Nephron (organoid): ENCODE measurements at regions not wholly inside any gene's neighbourhood (a gene's known extent, or its start where the extent isn't known, plus 50 kb on each side); places are given as distances from the start of the nearest gene placed in this dataset.

Source experiments
- H3K27ac Mint-ChIP-seq, 3 experiments: 2 replicates each; pipeline ENCODE4 v1.8.0; 2020; ENCODE audit warnings: mixed read lengths in 3 of 3, mild to moderate bottlenecking in 2 of 3, moderate library complexity in 1 of 3
- H3K27me3 Mint-ChIP-seq: 2 replicates; pipeline ENCODE4 v1.8.0; 2021; ENCODE audit warnings: low read depth, mild to moderate bottlenecking, moderate library complexity, mixed read lengths
- H3K36me3 Mint-ChIP-seq: 2 replicates; pipeline ENCODE4 v1.8.0; 2020; ENCODE audit warnings: low read depth, mixed read lengths
- H3K4me1 Mint-ChIP-seq: 2 replicates; pipeline ENCODE4 v1.8.0; 2020; ENCODE audit warnings: mixed read lengths
- H3K4me3 Mint-ChIP-seq, 3 experiments: 2 replicates each; pipeline ENCODE4 v1.8.0; 2020; ENCODE audit warnings: mild to moderate bottlenecking in 3 of 3, mixed read lengths in 3 of 3, moderate library complexity in 2 of 3
- H3K9me3 Mint-ChIP-seq: 2 replicates; pipeline ENCODE4 v1.8.0; 2020; ENCODE audit warnings: mixed read lengths
- TF ChIP-seq, protein P1 (sequence below), 3 experiments: fragments of 200-600 bp; sonication (generic); IDR thresholded peaks; one replicate each; pipeline ENCODE4 v1.5.0; 2021; ENCODE audit warnings: antibody characterized with exemption in 3 of 3; ENCODE audit not compliant: unreplicated experiment in 3 of 3

DNA sequence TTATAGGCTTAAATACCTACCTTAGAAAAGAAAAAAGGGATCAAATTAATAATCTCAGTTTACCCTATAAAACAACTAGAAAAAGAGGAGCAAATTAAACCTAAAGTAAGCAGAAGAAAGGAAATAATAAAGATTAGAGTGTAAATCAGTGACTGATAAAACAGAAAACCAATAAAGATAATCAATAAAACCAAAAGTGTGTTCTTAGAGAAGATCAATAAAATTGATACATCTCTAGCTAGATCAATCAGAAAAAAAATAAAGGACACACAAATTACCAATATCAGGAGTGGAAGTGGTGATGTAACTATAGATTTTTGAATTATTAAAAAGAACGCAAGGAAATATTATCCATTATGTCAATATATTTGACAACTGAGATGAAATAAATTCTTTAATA lies 69.2 kb upstream of the NAMPT start:
- H3K36me3 Mint-ChIP-seq = no peaks in the 10 kb centered on the region
- no peak overlapping the region for H3K4me3 Mint-ChIP-seq
- peaks cover 8% of the 10 kb centered on the region for H3K9me3 Mint-ChIP-seq
- no peak overlapping the region for H3K27ac Mint-ChIP-seq
- TF ChIP-seq, protein P1, sequence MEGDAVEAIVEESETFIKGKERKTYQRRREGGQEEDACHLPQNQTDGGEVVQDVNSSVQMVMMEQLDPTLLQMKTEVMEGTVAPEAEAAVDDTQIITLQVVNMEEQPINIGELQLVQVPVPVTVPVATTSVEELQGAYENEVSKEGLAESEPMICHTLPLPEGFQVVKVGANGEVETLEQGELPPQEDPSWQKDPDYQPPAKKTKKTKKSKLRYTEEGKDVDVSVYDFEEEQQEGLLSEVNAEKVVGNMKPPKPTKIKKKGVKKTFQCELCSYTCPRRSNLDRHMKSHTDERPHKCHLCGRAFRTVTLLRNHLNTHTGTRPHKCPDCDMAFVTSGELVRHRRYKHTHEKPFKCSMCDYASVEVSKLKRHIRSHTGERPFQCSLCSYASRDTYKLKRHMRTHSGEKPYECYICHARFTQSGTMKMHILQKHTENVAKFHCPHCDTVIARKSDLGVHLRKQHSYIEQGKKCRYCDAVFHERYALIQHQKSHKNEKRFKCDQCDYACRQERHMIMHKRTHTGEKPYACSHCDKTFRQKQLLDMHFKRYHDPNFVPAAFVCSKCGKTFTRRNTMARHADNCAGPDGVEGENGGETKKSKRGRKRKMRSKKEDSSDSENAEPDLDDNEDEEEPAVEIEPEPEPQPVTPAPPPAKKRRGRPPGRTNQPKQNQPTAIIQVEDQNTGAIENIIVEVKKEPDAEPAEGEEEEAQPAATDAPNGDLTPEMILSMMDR (IDR thresholded peaks at IDR 0.05; ENCODE audit: unreplicated experiment in 3 of 3) = no peak
- no peaks in the 10 kb centered on the region for H3K4me1 Mint-ChIP-seq
- H3K27me3 Mint-ChIP-seq = no peaks in the 10 kb centered on the region

DNA sequence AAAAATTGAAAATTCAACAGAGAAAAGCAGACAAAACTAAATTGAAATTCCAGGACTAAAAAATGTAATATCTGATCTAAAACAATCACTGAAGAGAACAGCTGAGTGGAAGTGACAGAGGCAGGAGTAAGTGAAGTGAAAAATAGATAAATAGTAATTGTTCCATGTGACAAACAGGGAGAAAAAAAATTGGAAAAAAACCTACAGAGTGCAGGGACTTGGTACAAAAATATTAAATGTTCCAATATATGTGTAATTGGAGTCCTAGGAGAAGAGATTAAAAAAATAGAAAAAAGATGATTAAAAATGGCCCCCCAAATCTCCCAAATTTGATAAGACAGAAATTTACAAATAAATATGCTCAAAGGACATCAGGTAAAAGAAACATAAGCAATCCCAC lies 63.4 kb upstream of the NAMPT start:
- H3K9me3 Mint-ChIP-seq = peaks cover 28% of the 10 kb centered on the region
- H3K4me3 Mint-ChIP-seq = no peak overlapping the region
- no peaks in the 10 kb centered on the region for H3K27me3 Mint-ChIP-seq
- no peak overlapping the region for H3K27ac Mint-ChIP-seq
- H3K4me1 Mint-ChIP-seq = no peaks in the 10 kb centered on the region
- TF ChIP-seq, protein P1 (IDR thresholded peaks at IDR 0.05; ENCODE audit: unreplicated experiment in 3 of 3) = no peak
- no peaks in the 10 kb centered on the region for H3K36me3 Mint-ChIP-seq

DNA sequence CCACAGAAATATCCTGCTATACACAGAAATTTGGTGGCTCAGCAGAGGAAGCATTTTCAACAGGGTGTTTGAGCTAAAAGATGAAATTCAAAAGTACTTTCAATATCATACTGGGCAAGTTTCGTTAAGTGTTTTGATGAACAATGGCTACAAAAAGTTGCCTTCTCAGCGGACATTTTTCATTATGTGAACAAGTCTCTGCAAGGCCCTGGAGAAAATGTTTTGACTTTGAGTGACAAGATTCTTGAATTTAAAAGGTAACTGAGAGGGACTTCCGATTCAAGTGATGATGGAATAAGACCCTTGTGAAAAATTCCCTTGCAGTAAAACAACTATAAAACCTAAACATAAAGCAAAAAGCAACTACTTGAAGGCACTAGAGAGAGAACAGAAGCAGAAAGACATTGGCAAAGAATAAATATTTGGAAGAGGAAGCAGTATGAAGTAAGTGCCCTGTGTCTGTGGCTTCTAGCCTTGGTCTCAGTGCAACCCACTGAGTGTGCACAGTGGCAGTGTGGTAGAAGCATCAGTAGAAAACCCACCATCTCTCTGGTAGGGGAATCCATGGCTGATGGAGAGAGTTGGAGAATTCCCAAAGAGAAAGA lies 62.5 kb upstream of the NAMPT start:
- TF ChIP-seq, protein P1 (IDR thresholded peaks at IDR 0.05; ENCODE audit: unreplicated experiment in 3 of 3) = no peak
- H3K4me1 Mint-ChIP-seq = no peaks in the 10 kb centered on the region
- no peak overlapping the region for H3K27ac Mint-ChIP-seq
- peaks cover 35% of the 10 kb centered on the region for H3K9me3 Mint-ChIP-seq
- no peak overlapping the region for H3K4me3 Mint-ChIP-seq
- no peaks in the 10 kb centered on the region for H3K27me3 Mint-ChIP-seq
- H3K36me3 Mint-ChIP-seq = no peaks in the 10 kb centered on the region

DNA sequence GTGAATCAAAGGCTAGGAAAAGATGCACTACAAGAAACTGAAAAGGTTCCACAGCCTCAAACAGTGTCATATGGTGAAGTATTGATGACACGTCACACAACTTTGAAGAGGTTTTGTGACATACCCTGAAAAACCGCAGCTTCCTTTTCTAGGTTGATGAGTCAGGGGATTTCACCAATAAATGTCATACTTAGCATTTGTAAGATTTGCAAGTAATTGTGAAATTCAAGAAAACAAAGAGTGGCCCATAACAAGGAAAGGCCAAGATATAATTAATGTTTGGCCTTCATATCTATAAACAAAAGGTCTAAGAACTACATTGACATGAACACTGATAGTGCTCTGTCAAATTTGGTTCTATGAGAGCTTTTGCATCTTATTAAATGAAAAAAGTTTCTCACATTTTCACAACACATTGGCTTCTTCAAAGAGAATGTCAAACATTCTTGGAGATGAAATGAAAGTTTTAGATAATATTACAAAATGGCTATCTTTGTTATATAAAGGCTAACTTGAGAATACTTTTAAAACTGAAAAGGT lies 62.0 kb upstream of the NAMPT start:
- no peaks in the 10 kb centered on the region for H3K27me3 Mint-ChIP-seq
- H3K27ac Mint-ChIP-seq = no peak overlapping the region
- H3K36me3 Mint-ChIP-seq = no peaks in the 10 kb centered on the region
- peaks cover 41% of the 10 kb centered on the region for H3K9me3 Mint-ChIP-seq
- H3K4me1 Mint-ChIP-seq = no peaks in the 10 kb centered on the region
- H3K4me3 Mint-ChIP-seq = no peak overlapping the region
- TF ChIP-seq, protein P1 (IDR thresholded peaks at IDR 0.05; ENCODE audit: unreplicated experiment in 3 of 3) = no peak

DNA sequence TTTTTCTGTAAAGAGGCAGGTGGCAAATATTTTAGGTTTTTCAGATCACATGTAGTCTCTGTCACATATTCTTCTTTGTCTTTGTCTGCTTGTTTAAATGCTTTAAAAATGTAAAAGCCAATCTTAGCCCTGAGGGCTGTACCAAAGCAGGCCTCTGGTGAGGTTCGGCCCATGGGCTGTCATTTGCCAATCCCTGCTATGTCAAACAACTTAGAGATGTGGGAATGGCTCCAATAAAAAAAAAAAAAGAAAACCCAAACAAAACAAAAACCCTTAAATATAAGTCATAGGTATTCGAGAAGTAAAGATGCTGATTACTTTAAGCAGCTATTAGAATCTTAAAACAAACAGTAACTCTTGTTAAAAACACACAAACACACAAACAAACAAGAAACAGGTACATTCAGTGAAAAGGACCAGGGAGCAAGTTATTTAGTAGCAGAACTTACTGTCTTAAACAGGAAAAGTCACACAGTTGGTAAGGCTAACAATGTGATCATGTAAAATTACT lies 61.4 kb upstream of the NAMPT start:
- H3K9me3 Mint-ChIP-seq = peaks cover 43% of the 10 kb centered on the region
- H3K4me3 Mint-ChIP-seq = no peak overlapping the region
- H3K27ac Mint-ChIP-seq = no peak overlapping the region
- no peaks in the 10 kb centered on the region for H3K36me3 Mint-ChIP-seq
- H3K4me1 Mint-ChIP-seq = no peaks in the 10 kb centered on the region
- H3K27me3 Mint-ChIP-seq = no peaks in the 10 kb centered on the region
- TF ChIP-seq, protein P1 (IDR thresholded peaks at IDR 0.05; ENCODE audit: unreplicated experiment in 3 of 3) = no peak
